Esophagus muscularis mucosa (tissue), 4 donors: ENCODE measurements at regions not wholly inside any gene's neighbourhood (a gene's known extent, or its start where the extent isn't known, plus 50 kb on each side); places are given as distances from the start of the nearest gene placed in this dataset.

ENCODE experiments used
- DNase-seq: peaks from one replicate; pipeline ENCODE4 v3.0.0-alpha.2; 2017; ENCODE audit errors: extremely low spot score
- H3K27ac ChIP-seq, 4 donors: fragments of 200-600 bp; sonication (generic); replicated peaks in 1 of 4; 1 replicate in 3 of 4; 2 replicates in 1 of 4; pipeline ENCODE4 v1.5.1; 2016 to 2019; ENCODE audit warnings: mild to moderate bottlenecking in 1 of 4
- H3K27me3 ChIP-seq, 4 donors: fragments of 200-600 bp; sonication (generic); one replicate each; pipeline versions ENCODE4 v1.5.1 to v1.6.0; 2016 to 2019
- H3K36me3 ChIP-seq, 4 donors: fragments of 200-600 bp; sonication (generic); one replicate each; pipeline ENCODE4 v1.5.1; 2016 to 2019
- H3K4me1 ChIP-seq, 4 donors: fragments of 200-600 bp; sonication (generic); one replicate each; pipeline ENCODE4 v1.5.1; 2016 to 2019
- H3K4me3 ChIP-seq, 4 donors: fragments of 200-600 bp; sonication (generic); 1 replicate in 2 of 4; 2 replicates in 2 of 4; pipeline ENCODE4 v1.5.1; 2016 to 2019; ENCODE audit warnings: mild to moderate bottlenecking in 4 of 4, moderate library complexity in 1 of 4
- H3K9me3 ChIP-seq, 4 donors: fragments of 200-600 bp; sonication (generic); 1 replicate in 3 of 4; 2 replicates in 1 of 4; pipeline ENCODE4 v1.5.1; 2016 to 2019
- CTCF ChIP-seq, 3 experiments: fragments of 200-600 bp in 2 of 3; fragments of 450-650 bp in 1 of 3; sonication (generic) in 2 of 3; IDR thresholded peaks; one replicate each; pipeline ENCODE4 v1.5.1; 2017 to 2019; ENCODE audit warnings: antibody characterized with exemption in 3 of 3, mild to moderate bottlenecking in 2 of 3, moderate library complexity in 1 of 3
- EP300 ChIP-seq: sonication (generic); formaldehyde crosslinking; IDR thresholded peaks from one replicate; pipeline ENCODE4 v1.6.1; 2017; ENCODE audit warnings: antibody characterized with exemption
- POLR2A ChIP-seq: fragments of 450-650 bp; IDR thresholded peaks from one replicate; pipeline ENCODE4 v1.6.1; 2017; ENCODE audit warnings: antibody characterized with exemption, moderate library complexity, mild to moderate bottlenecking, low read depth
- POLR2AphosphoS5 ChIP-seq, 2 donors: sonication (generic); formaldehyde crosslinking; IDR thresholded peaks; one replicate each; pipeline ENCODE4 v1.6.1; 2017; ENCODE audit warnings: antibody characterized with exemption in 2 of 2
- WGBS: methylation state at CpG from one replicate; pipeline ENCODE4 v1.1.5; 2018; 5-methylcytosine and 5-hydroxymethylcytosine counted together
- intact Hi-C: fragments of 100-400 bp; cut with DNase I; formaldehyde crosslinking; loops from one replicate; pipeline ENCODE4 v1.15.1; 2023

DNA sequence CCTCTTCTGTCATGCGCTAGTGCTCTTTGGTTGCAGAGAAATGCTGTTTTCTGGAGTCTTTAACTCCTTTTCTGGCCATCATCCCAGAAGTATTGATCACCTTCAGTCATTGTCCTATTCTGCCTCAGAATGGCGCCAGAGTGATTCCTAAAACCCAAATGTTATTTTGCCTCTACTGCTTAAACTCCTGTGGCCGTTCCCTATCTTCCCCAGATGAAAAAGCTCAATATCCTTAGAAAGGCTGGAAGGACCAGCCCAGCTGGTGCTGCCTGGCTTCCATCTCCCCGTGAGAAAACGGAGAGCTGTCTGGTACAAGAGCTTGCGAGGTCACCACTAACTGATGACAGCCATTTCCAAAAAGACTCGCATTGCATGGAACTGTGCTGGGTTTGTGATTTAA lies 179.1 kb downstream of the RBM26 start:
- DNase-seq = no peak
- Histone ChIP-seq H3K9me3 (no peaks in the 10 kb centered on the region), H3K36me3 (no peaks in the 10 kb centered on the region), H3K4me1 (no peaks in the 10 kb centered on the region), H3K27ac (no peak overlapping the region), H3K4me3 (no peak overlapping the region), H3K27me3 (no peaks in the 10 kb centered on the region)
- intact Hi-C loops = no loop called here
- TF ChIP-seq CTCF (IDR thresholded peaks at IDR 0.05) = no peak
- TF ChIP-seq EP300 = no peak
- no peak for TF ChIP-seq POLR2AphosphoS5 (IDR thresholded peaks at IDR 0.05)
- WGBS = 66% methylated on average over 6 of the region's 7 CpGs

- Histone ChIP-seq H3K9me3 (no peaks in the 10 kb centered on the region), H3K36me3 (no peaks in the 10 kb centered on the region), H3K27ac (no peak overlapping the region), H3K4me3 (no peak overlapping the region), H3K4me1 (no peaks in the 10 kb centered on the region), H3K27me3 (no peaks in the 10 kb centered on the region)
- 68% methylated on average over 8 of the region's 8 CpGs for WGBS
- DNase-seq = no peak
- intact Hi-C loops = no loop called here
- TF ChIP-seq POLR2A = no peak
- TF ChIP-seq CTCF (IDR thresholded peaks at IDR 0.05) = no peak
- no peak for TF ChIP-seq EP300
- TF ChIP-seq POLR2AphosphoS5 (IDR thresholded peaks at IDR 0.05) = no peak
Observed at GRCh38 chr13:79226250-79226649, 179.8 kb downstream of the RBM26 start.

DNA sequence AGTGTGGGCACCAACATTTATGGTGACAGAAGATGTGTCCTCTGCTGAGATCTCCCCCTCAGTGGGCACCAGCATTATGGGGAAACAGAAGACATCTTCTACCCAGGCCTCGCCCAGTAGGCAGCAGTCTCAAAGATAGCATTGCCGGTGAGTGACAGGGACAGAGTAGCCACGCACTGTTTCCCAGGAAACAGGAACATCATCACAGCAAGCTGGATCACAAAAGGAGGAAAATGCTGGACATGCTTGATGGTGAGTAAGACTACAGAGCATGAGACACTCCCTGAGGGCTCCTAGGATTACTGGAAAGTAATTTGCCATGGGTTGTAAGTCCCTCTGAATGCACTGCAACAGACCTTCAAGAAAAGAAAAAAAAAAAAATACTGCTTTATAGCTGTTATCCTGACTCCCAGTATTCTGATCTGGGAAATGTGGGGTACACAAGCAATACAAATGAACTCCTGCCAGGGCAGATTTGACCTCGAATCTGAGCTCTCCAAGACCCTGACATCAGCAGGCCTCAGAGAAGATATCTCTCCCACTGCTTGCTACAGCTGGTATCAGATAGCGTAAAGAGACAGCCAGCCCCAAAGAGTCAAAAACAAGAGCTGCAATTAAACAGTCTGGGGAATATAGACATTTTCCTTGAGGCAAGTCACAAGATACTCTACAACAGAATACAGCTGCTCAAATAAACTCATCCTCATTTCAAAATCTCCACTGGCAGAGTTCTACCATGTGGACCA lies 180.4 kb downstream of the RBM26 start:
- H3K9me3 ChIP-seq = no peaks in the 10 kb centered on the region
- no peaks in the 10 kb centered on the region for H3K36me3 ChIP-seq
- no peak overlapping the region for H3K4me3 ChIP-seq
- no peak for DNase-seq
- no peaks in the 10 kb centered on the region for H3K27me3 ChIP-seq
- WGBS = 77% methylated on average over 5 of the region's 5 CpGs
- no peak overlapping the region for H3K27ac ChIP-seq
- TF ChIP-seq POLR2A (no peak), POLR2AphosphoS5 (IDR thresholded peaks at IDR 0.05) (no peak), EP300 (no peak), CTCF (IDR thresholded peaks at IDR 0.05) (no peak)
- intact Hi-C loops = no loop called here
- no peaks in the 10 kb centered on the region for H3K4me1 ChIP-seq

DNA sequence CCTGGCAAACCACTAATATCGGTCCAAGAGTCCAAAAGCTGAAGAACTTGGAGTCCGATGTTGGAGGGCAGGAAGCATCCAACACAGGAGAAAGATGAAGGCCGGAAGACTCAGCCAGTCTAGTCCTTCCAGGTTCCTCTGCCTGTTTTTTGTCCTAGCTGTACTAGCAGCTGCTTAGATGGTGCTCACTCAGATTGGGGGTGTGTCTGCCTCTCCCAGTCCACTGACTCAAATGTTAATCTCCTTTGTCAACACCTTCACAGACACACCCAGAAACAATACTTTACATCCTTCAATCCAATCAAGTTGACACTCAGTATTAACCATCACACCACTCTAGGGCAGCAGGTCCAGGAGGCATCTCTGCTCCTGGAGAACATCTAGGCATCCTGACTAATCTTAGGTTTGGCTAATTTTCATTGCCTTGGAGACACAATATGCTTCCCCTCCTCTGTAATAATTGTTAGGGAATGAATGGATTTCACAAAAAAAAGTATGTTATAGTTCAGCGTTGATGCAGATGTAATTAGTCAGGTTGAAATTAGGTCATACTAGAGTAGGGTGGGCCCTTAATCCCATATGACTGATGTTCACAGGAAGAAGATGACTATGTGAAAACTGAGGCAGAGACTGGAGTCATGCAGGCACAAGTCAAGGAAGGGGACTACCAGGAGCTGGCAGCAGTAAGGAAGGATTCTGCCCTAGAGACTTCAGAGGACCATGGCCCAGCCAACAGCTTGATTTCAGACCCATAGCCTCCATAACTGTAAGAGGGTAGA lies 183.4 kb downstream of the RBM26 start:
- no peaks in the 10 kb centered on the region for H3K27me3 ChIP-seq
- 94% methylated on average over 4 of the region's 4 CpGs for WGBS
- H3K4me1 ChIP-seq = no peaks in the 10 kb centered on the region
- no peak for DNase-seq
- H3K27ac ChIP-seq = no peak overlapping the region
- H3K9me3 ChIP-seq = no peaks in the 10 kb centered on the region
- no peak overlapping the region for H3K4me3 ChIP-seq
- H3K36me3 ChIP-seq = no peaks in the 10 kb centered on the region
- TF ChIP-seq CTCF (IDR thresholded peaks at IDR 0.05) (no peak), POLR2AphosphoS5 (IDR thresholded peaks at IDR 0.05) (no peak), EP300 (no peak), POLR2A (no peak)
- intact Hi-C loops = no loop called here
